ENCODE measurements at regions not wholly inside any gene's neighbourhood (a gene's known extent, or its start where the extent isn't known, plus 50 kb on each side); places are given as distances from the start of the nearest gene placed in this dataset.

- no peak overlapping the region for H2AFZ ChIP-seq (replicated peaks)
- H3F3A ChIP-seq (ENCODE audit: low read depth): no peaks in the 10 kb centered on the region
- H3K9me3 ChIP-seq (ENCODE audit: low read depth): no peaks in the 10 kb centered on the region
- H3K27ac Mint-ChIP-seq: no peak overlapping the region
- no peaks in the 10 kb centered on the region for H3K79me2 ChIP-seq (ENCODE audit: low read depth)
- H3K4me2 ChIP-seq: no peak overlapping the region
- no peaks in the 10 kb centered on the region for H3K27me3 ChIP-seq
- no peaks in the 10 kb centered on the region for H3K36me3 ChIP-seq
- H3K27ac ChIP-seq: no peak overlapping the region
- no peak for DNase-seq (ENCODE audit: low spot score)
- peaks cover 15% of the 10 kb centered on the region for H3K4me1 Mint-ChIP-seq
- no peaks in the 10 kb centered on the region for H3K9me3 Mint-ChIP-seq
- H3K27me3 Mint-ChIP-seq (ENCODE audit: insufficient read depth, low read depth): peaks cover 3% of the 10 kb centered on the region
- H3K9ac ChIP-seq: no peak overlapping the region
- H3K4me3 ChIP-seq: no peak overlapping the region
- no peaks in the 10 kb centered on the region for H3K4me1 ChIP-seq
- no peaks in the 10 kb centered on the region for H4K20me1 ChIP-seq (ENCODE audit: low read depth)
- H3K36me3 Mint-ChIP-seq: no peaks in the 10 kb centered on the region
- TF ChIP-seq CTCF (IDR thresholded peaks at IDR 0.05) (no peak), EZH2phosphoT487 (IDR thresholded peaks at IDR 0.05) (no peak), EZH2 (IDR thresholded peaks at IDR 0.05) (no peak)
- H3K4me3 Mint-ChIP-seq: no peak overlapping the region
These were observed 424.5 kb downstream of the RAD51AP2 start for GRCh38 chr2:17093712-17094111.

- H3K79me2 ChIP-seq (ENCODE audit: low read depth): no peaks in the 10 kb centered on the region
- Mint-ChIP-seq H3K27ac (no peak overlapping the region), H3K36me3 (no peaks in the 10 kb centered on the region), H3K27me3 (ENCODE audit: insufficient read depth, low read depth) (no peaks in the 10 kb centered on the region), H3K9me3 (no peaks in the 10 kb centered on the region), H3K4me3 (no peak overlapping the region), H3K4me1 (peaks cover 17% of the 10 kb centered on the region)
- no peaks in the 10 kb centered on the region for H3F3A ChIP-seq (ENCODE audit: low read depth)
- H3K4me1 ChIP-seq: no peaks in the 10 kb centered on the region
- H4K20me1 ChIP-seq (ENCODE audit: low read depth): no peaks in the 10 kb centered on the region
- H3K27ac ChIP-seq: no peak overlapping the region
- TF ChIP-seq EZH2phosphoT487 (IDR thresholded peaks at IDR 0.05) (no peak), EZH2 (IDR thresholded peaks at IDR 0.05) (no peak), CTCF (IDR thresholded peaks at IDR 0.05) (no peak)
- no peaks in the 10 kb centered on the region for H3K36me3 ChIP-seq
- no peak for DNase-seq (ENCODE audit: low spot score)
- no peak overlapping the region for H3K9ac ChIP-seq
- H3K4me2 ChIP-seq: no peak overlapping the region
- H2AFZ ChIP-seq (replicated peaks): no peak overlapping the region
- no peak overlapping the region for H3K4me3 ChIP-seq
- H3K27me3 ChIP-seq: no peaks in the 10 kb centered on the region
- no peaks in the 10 kb centered on the region for H3K9me3 ChIP-seq (ENCODE audit: low read depth)
These were observed 421.4 kb upstream of the CYRIA start for GRCh38 chr2:17086990-17087389.

DNA sequence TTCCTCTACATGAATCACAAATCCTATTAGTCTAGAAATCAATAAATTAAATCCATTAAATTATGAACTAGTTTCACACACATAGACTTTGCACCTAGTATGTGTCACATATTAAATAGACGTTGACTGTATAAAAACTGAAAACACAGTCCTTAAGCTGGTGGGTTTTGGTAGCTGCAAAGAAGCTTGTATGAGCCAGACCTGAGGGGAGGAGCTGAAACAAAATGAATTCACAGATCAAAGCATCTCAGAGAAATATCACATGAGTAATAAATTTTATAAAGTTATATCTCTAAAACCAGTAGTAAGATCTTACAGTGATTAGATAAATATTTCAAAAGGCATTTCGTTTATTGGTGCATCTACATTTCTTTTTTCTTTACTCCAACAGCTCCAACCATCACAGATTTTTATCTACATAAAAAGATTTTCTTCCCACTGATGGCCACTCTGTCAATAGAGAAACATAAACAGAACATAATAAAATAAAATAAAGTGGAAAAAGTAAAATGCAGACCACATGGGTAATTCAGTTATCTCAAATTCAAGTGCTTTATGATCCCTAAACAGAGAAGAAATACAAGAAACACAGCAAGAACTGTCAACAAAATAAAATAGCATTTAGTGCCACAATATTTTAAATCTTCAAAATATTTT is 420.0 kb upstream of the CYRIA start:
- Mint-ChIP-seq H3K9me3 (no peaks in the 10 kb centered on the region), H3K27me3 (ENCODE audit: insufficient read depth, low read depth) (no peaks in the 10 kb centered on the region)

More for the DNA sequence above, 420.0 kb upstream of the CYRIA start:
- Histone ChIP-seq H3K9ac (no peak overlapping the region), H3K27me3 (no peaks in the 10 kb centered on the region), H2AFZ (replicated peaks) (no peak overlapping the region), H3K79me2 (ENCODE audit: low read depth) (no peaks in the 10 kb centered on the region), H3K4me2 (no peak overlapping the region), H3K4me1 (no peaks in the 10 kb centered on the region), H3K4me3 (no peak overlapping the region), H3F3A (ENCODE audit: low read depth) (no peaks in the 10 kb centered on the region), H3K27ac (no peak overlapping the region), H4K20me1 (ENCODE audit: low read depth) (no peaks in the 10 kb centered on the region), H3K9me3 (ENCODE audit: low read depth) (no peaks in the 10 kb centered on the region), H3K36me3 (no peaks in the 10 kb centered on the region)
- Mint-ChIP-seq H3K27ac (no peak overlapping the region), H3K4me1 (peaks cover 17% of the 10 kb centered on the region), H3K4me3 (no peak overlapping the region), H3K36me3 (no peaks in the 10 kb centered on the region)
- no peak for DNase-seq (ENCODE audit: low spot score)
- TF ChIP-seq EZH2phosphoT487 (IDR thresholded peaks at IDR 0.05) (no peak), EZH2 (IDR thresholded peaks at IDR 0.05) (no peak), CTCF (IDR thresholded peaks at IDR 0.05) (no peak)

Data from neural progenitor cell (in vitro differentiated cells).